Endothelial cell of umbilical vein (primary cell): ENCODE measurements at regions not wholly inside any gene's neighbourhood (a gene's known extent, or its start where the extent isn't known, plus 50 kb on each side); places are given as distances from the start of the nearest gene placed in this dataset.

ENCODE experiments used
- BruUV-seq: library from RNA; stranded (reverse); fragments of 400-500 nt; replicated peaks from 2 replicates; lab custom pipeline; 2021; lab: Mats Ljungman, UMichigan
- CTCF ChIA-PET: fragments of 300-600, 350-600 bp; sonication (Branson Sonifier 250); formaldehyde crosslinking; loops from one replicate; lab custom pipeline; 2021; ENCODE audit warnings: antibody characterized with exemption, inconsistent platforms; lab: Charles Lee
- POLR2A ChIA-PET: fragments of 300-600, 350-600 bp; sonication (Branson Sonifier 250); formaldehyde crosslinking; loops from one replicate; lab custom pipeline; 2021; ENCODE audit warnings: antibody characterized with exemption, inconsistent platforms; lab: Charles Lee
- DNase-seq: peaks from one replicate; pipeline ENCODE4 v3.0.0-alpha.2; 2011; ENCODE audit warnings: low read depth, low spot score
- FAIRE-seq: peaks from 2 replicates; lab custom pipeline; 2011; peaks lifted over from hg19 to GRCh38; lab: Jason Lieb, UNC
- H2AFZ ChIP-seq: 2 replicates; pipeline ENCODE4 v1.6.0; 2012; ENCODE audit warnings: low read depth, low read length, control low read depth, inconsistent platforms
- H3K27ac ChIP-seq: 2 replicates; pipeline ENCODE4 v1.5.1; 2011; ENCODE audit warnings: low read depth, mild to moderate bottlenecking, control low read depth, low read length, moderate library complexity; ENCODE audit not compliant: insufficient read depth
- H3K27me3 ChIP-seq, 2 experiments: 2 replicates each; pipeline versions ENCODE4 v1.6.0 to v1.6.1; 2011; ENCODE audit warnings: low read length in 2 of 2, mixed read lengths in 1 of 2; ENCODE audit not compliant: control insufficient read depth in 2 of 2, insufficient read depth in 2 of 2
- H3K36me3 ChIP-seq, 2 experiments: 2 replicates in 1 of 2; 3 replicates in 1 of 2; pipeline ENCODE4 v1.5.1; 2011; ENCODE audit warnings: low read length in 2 of 2, mild to moderate bottlenecking in 1 of 2, moderate library complexity in 1 of 2; ENCODE audit not compliant: control insufficient read depth in 2 of 2, insufficient read depth in 2 of 2; ENCODE audit errors: extremely low read depth in 1 of 2
- H3K4me1 ChIP-seq: 3 replicates; pipeline ENCODE4 v1.5.1; 2011; ENCODE audit warnings: mild to moderate bottlenecking, low read length; ENCODE audit not compliant: control insufficient read depth, insufficient read depth; ENCODE audit errors: extremely low read depth
- H3K4me2 ChIP-seq: 2 replicates; pipeline ENCODE4 v1.6.1; 2011; ENCODE audit warnings: low read length, control low read depth, mixed read lengths; ENCODE audit not compliant: insufficient read depth
- H3K4me3 ChIP-seq, 3 experiments: fragments of 200-600 bp in 1 of 3; sonication (generic), shearing (Covaris generic) in 1 of 3; replicated peaks in 1 of 3; 2 replicates each; pipeline ENCODE4 v1.5.1; 2011 to 2016; ENCODE audit warnings: control low read depth in 3 of 3, low read length in 3 of 3, mild to moderate bottlenecking in 2 of 3, inconsistent platforms in 1 of 3, low read depth in 1 of 3, moderate library complexity in 1 of 3; ENCODE audit not compliant: insufficient read depth in 1 of 3
- H3K79me2 ChIP-seq: 2 replicates; pipeline ENCODE4 v1.6.0; 2012; ENCODE audit warnings: low read length, inconsistent platforms; ENCODE audit not compliant: control insufficient read depth, insufficient read depth
- H3K9ac ChIP-seq: replicated peaks from 2 replicates; pipeline ENCODE3; 2011; ENCODE audit warnings: low read length, control low read depth; ENCODE audit not compliant: insufficient read depth; ENCODE audit errors: extremely low read depth
- H3K9me1 ChIP-seq: replicated peaks from 3 replicates; pipeline ENCODE4 v1.6.0; 2011; ENCODE audit warnings: mild to moderate bottlenecking, low read length; ENCODE audit not compliant: control insufficient read depth, insufficient read depth; ENCODE audit errors: extremely low read depth
- H3K9me3 ChIP-seq: replicated peaks from 2 replicates; pipeline ENCODE4 v1.5.1; 2012; ENCODE audit warnings: low read length, inconsistent platforms; ENCODE audit not compliant: control insufficient read depth, insufficient read depth
- H4K20me1 ChIP-seq: replicated peaks from 2 replicates; pipeline ENCODE3; 2011; ENCODE audit warnings: mild to moderate bottlenecking, low read length; ENCODE audit not compliant: control insufficient read depth, insufficient read depth; ENCODE audit errors: extremely low read depth
- FOS ChIP-seq: IDR thresholded peaks from 2 replicates; pipeline ENCODE4 v1.6.1; 2011; ENCODE audit warnings: mild to moderate bottlenecking, low read length, moderate library complexity, borderline replicate concordance; ENCODE audit not compliant: insufficient read depth
- GATA2 ChIP-seq: IDR thresholded peaks from 2 replicates; pipeline ENCODE4 v1.7.0; 2011; ENCODE audit warnings: low read depth, mild to moderate bottlenecking, moderate library complexity, mixed read lengths, low read length; ENCODE audit not compliant: insufficient read length, insufficient read depth
- MYC ChIP-seq: IDR thresholded peaks from one replicate; pipeline ENCODE4 v1.6.1; 2011; ENCODE audit warnings: mild to moderate bottlenecking, low read depth, low read length
- dilution Hi-C: fragments of 300-500 bp; cut with MboI; formaldehyde crosslinking; loops from one replicate; pipeline ENCODE4 v1.15.0; 2019; ENCODE audit warnings: low sequenced_read_pairs; ENCODE audit not compliant: extremely low pct_ligation_motif_present
- intact Hi-C: fragments of 100-400 bp; cut with micrococcal nuclease; formaldehyde crosslinking; loops from one replicate; pipeline ENCODE4 v1.10.0; 2022

DNA sequence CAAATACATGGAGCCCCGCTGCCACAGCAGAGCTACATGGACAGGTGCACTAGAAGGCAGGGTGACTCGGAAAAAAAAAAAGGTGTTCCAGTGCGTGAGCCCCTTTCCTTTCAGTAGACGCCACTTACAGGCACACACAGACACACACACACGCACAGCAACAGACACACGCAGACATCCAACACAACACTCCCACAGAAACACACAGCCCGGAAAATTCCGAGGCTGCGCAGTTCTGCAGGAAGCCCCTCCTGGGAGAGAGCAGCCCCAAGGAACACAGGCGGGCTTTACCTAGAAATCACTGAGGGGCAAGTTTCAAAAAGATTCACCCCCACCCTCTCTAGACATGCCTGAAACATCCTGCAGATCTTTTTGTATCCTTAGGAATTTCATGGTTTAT lies 136.0 kb upstream of the WSB1 start:
- H3K4me3 ChIP-seq, result no peak overlapping the region
- no TSS peak for BruUV-seq
- ChIA-PET CTCF (no interaction called here), POLR2A (no interaction called here)
- H4K20me1 ChIP-seq, result no peaks in the 10 kb centered on the region
- intact Hi-C loops (no loop called here), dilution Hi-C loops (no loop called here)
- no peaks in the 10 kb centered on the region for H3K9me1 ChIP-seq
- H3K4me2 ChIP-seq, result no peak overlapping the region
- H3K27ac ChIP-seq, result no peak overlapping the region
- no peaks in the 10 kb centered on the region for H3K4me1 ChIP-seq
- DNase-seq, result no peak
- no peaks in the 10 kb centered on the region for H3K27me3 ChIP-seq
- FAIRE-seq, result no peak
- no peak overlapping the region for H2AFZ ChIP-seq
- H3K79me2 ChIP-seq, result no peaks in the 10 kb centered on the region
- H3K36me3 ChIP-seq, result no peaks in the 10 kb centered on the region
- H3K9me3 ChIP-seq, result no peaks in the 10 kb centered on the region
- no peak overlapping the region for H3K9ac ChIP-seq
- no peak for TF ChIP-seq MYC
- TF ChIP-seq GATA2, result no peak

DNA sequence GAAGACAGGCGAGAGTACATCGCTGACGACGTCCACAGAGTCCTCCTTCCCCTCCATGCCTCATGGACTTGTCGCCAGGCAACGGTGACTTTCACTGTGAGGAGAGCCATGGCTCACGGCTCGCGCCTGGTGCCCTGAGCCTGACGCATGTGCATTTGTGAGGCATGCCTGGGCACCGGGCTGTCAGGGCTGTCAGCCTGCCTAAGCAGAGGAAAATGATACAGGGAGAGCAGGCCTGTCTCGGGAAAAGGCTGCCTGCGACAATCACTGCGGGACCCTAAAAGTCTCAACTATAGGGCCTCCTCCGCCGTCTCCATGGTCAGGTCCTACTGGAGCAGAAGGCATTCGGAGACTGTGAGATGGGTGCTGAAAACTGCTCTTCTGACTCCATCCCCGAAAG lies 135.5 kb upstream of the WSB1 start:
- H3K4me2 ChIP-seq, result no peak overlapping the region
- BruUV-seq, result no TSS peak
- no peaks in the 10 kb centered on the region for H3K9me3 ChIP-seq
- H2AFZ ChIP-seq, result no peak overlapping the region
- DNase-seq (no peak), FAIRE-seq (no peak)
- intact Hi-C loops, result no loop called here
- POLR2A ChIA-PET, result no interaction called here
- no peaks in the 10 kb centered on the region for H3K27me3 ChIP-seq
- dilution Hi-C loops, result no loop called here
- no peak overlapping the region for H3K27ac ChIP-seq
- no peaks in the 10 kb centered on the region for H3K9me1 ChIP-seq
- H3K79me2 ChIP-seq, result no peaks in the 10 kb centered on the region
- H3K9ac ChIP-seq, result no peak overlapping the region
- no peaks in the 10 kb centered on the region for H3K4me1 ChIP-seq
- CTCF ChIA-PET, result no interaction called here
- H3K36me3 ChIP-seq, result no peaks in the 10 kb centered on the region
- H4K20me1 ChIP-seq, result no peaks in the 10 kb centered on the region
- H3K4me3 ChIP-seq, result no peak overlapping the region
- TF ChIP-seq MYC (no peak), FOS (no peak)
